ENCODE measurements at regions not wholly inside any gene's neighbourhood (a gene's known extent, or its start where the extent isn't known, plus 50 kb on each side); places are given as distances from the start of the nearest gene placed in this dataset.

DNA sequence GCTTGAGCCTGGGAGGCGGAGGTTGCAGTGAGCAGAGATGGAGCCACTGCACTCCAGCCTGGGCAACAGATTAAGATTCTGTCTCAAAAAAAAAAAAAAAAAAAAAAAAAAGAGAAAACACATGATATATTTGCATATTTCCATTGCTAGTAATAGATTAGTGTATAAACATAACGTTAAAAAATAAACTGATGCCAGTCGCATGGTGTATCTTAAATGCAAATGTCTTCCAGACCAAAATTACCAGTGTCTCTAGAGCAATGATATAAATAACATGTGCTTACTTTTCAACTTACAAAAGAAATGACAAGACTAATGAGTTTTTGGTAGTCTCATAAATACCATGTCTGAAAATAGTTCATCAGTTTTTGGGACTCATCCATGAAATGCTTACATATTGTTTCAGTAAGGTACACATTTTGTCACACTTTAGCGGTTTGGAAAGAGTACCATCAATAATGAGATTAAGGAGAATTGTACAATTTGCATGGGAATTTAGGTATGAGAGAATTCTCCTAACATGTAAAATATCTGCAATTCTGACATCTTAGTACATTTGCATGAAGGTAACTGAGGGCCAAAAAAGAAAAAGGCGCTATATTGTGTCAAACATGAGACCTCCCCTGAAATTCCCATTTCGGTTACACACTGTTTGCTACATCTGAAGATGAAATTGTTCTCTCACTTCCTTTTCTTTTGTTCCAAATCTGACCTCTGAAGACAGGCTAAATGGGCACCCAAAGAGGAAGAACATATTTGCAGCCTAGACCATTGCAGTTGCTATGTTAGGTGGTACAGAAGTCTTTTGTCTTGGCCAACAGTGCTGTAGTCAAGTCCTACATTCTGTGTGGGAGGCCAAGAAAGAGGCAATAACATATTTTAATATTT lies 51.5 kb upstream of the PIP4K2A start:
- no peak for DNase-seq

DNA sequence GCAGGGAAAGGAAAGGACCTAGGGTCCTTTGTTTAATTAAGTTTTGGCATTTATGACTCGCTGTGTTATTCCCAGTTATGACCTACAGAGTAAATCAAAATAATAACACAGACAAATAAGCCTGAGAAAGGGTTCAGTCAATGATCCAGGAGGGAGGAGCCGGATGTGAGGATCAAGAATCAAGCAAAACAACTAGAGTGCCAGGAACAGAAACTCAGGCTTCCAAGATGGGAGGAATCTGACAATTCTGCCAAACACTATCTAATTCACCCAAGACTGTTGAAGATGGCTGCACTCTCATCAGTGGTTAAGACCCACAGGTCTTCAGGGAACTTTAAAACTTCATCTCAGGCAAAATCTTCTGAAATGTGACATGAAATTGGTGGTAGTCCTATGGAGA lies 50.3 kb upstream of the PIP4K2A start:
- no peak for DNase-seq
